Forelimb muscle (tissue), 1 donor: ENCODE measurements at regions not wholly inside any gene's neighbourhood (a gene's known extent, or its start where the extent isn't known, plus 50 kb on each side); places are given as distances from the start of the nearest gene placed in this dataset.

Experiments
- DNase-seq: peaks from one replicate; pipeline ENCODE4 v3.0.0-alpha.2; 2013; ENCODE audit warnings: low read depth

DNA sequence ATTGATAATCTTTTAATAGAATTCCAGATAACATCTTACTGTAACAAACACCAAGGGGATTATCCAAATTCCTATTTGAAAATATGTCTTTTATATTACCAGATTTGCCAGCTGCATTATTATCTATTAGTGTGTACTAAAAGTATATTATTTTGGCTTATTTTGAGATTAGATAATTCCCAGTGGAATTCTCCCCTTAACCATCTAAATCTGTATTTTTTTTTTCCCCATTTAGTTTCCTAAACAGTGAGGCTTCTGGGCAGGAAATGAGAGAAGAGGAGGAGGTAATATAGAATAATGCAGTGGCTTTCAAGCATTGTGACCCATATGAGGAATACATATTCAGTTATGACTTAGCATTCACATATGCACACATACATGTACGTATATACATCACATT lies 53.5 kb upstream of the ABL1 start:
- no peak for DNase-seq

DNA sequence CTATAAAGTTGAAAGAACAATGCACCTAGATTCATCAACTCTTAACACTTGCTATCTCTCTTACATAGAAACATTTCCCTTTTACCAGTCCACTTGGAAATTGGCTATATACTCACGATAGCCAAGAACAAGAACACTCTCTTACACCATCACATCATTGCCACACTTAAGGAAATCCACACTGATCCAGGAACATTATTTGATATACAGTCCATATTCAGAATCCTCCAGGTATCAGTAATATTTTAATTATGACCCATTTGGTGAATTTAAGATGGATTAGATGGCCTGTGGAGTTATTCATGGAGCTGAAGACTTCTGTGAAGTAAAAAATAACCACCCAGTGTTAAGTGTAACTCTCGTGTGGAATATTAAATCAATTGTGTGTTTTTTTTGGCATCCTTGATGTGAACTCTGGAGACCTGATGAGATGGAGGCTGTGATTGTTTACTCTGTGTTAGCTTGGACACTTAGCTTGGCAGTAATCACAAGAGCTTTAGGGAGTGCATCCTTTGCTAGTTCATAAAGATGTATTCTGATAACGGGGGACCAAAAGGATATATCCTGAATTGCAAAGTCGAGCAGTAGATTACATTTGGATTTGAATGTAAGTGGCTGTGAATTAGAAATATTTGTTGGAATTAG lies 52.0 kb upstream of the ABL1 start:
- no peak for DNase-seq

DNA sequence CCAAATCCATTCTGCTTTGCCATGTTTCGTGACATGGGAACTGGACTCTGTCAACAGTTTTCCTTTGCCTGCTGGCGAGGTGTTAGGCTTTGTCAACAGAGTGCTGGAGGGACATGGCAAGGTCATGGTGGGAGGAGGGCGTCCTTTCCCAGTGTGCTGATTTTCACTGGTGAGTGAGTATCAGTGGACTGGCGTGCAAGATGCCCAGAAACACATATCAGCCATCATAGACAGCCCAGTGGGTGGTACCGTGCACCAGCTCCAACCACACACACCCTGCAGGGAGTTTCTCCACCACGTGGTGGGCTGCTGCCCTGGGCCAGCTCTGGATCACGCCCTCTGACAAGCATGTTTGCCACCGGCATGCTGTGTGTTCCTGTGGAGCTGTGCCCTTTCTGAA lies 50.0 kb upstream of the ABL1 start:
- DNase-seq = no peak
